Uterus (tissue), 2 donors: ENCODE measurements at regions not wholly inside any gene's neighbourhood (a gene's known extent, or its start where the extent isn't known, plus 50 kb on each side); places are given as distances from the start of the nearest gene placed in this dataset.

ENCODE experiments used
- CTCF ChIP-seq, 4 experiments: fragments of 200-600 bp in 2 of 4; fragments of 450-650 bp in 2 of 4; sonication (generic) in 2 of 4; IDR thresholded peaks; one replicate each; pipeline ENCODE4 v1.5.1; 2016 to 2019; ENCODE audit warnings: antibody characterized with exemption in 4 of 4, mild to moderate bottlenecking in 2 of 4, moderate library complexity in 1 of 4
- POLR2A ChIP-seq, 2 donors: fragments of 450-650 bp; IDR thresholded peaks; one replicate each; pipeline ENCODE4 v1.6.1; 2016; ENCODE audit warnings: antibody characterized with exemption in 2 of 2, mild to moderate bottlenecking in 1 of 2, moderate library complexity in 1 of 2

GRCh38 chr12:107501681-107502080, 183.9 kb upstream of the PWP1 start:
- TF ChIP-seq CTCF (IDR thresholded peaks at IDR 0.05) (no peak), POLR2A (IDR thresholded peaks at IDR 0.05) (no peak)
